NCI-H1105 treated with DMSO at 0.1 percent for 48 hours (cell line): ENCODE measurements at regions not wholly inside any gene's neighbourhood (a gene's known extent, or its start where the extent isn't known, plus 50 kb on each side); places are given as distances from the start of the nearest gene placed in this dataset.
"Not testable (repeated sequence)": the region's sequence is repeated elsewhere in the genome, so short reads cannot be mapped to it uniquely, and the experiment has no call there.

Source experiments
- DNase-seq: peaks from one replicate; lab custom pipeline; 2025; lab: John Stamatoyannopoulos, UW

GRCh38 chr3:159872374-159873109 lies 116.1 kb upstream of the IL12A start:
- no peak for DNase-seq

- DNase-seq, result peak; percentile 58
These were observed 113.5 kb upstream of the IL12A start for GRCh38 chr3:159875116-159875515.

- DNase-seq, result no peak
These were observed 110.7 kb upstream of the IL12A start for GRCh38 chr3:159877924-159878323.

- no peak for DNase-seq
These were observed 109.5 kb upstream of the IL12A start for GRCh38 chr3:159879146-159879545.

GRCh38 chr3:159879598-159879997 lies 109.0 kb upstream of the IL12A start:
- no peak for DNase-seq

- DNase-seq, result no peak
These were observed 107.4 kb upstream of the IL12A start for GRCh38 chr3:159881208-159881607.

GRCh38 chr3:159881828-159882309 lies 106.8 kb upstream of the IL12A start:
- peak; percentile 67 for DNase-seq

- DNase-seq, result no peak
These were observed 106.3 kb upstream of the IL12A start for GRCh38 chr3:159882367-159882766.

GRCh38 chr3:159882790-159883779 lies 105.5 kb upstream of the IL12A start:
- peak; percentile 95 for DNase-seq

GRCh38 chr3:159884661-159885402 lies 103.8 kb upstream of the IL12A start:
- peak; percentile 56 for DNase-seq

GRCh38 chr3:159886050-159886449 lies 102.6 kb upstream of the IL12A start:
- no peak for DNase-seq

GRCh38 chr3:159886530-159886929 lies 102.1 kb upstream of the IL12A start:
- not testable (repeated sequence) for DNase-seq

- no peak for DNase-seq
These were observed 101.5 kb upstream of the IL12A start for GRCh38 chr3:159887168-159887567.

- no peak for DNase-seq
These were observed 100.7 kb upstream of the IL12A start for GRCh38 chr3:159887911-159888310.

- no peak for DNase-seq
These were observed 96.4 kb upstream of the IL12A start for GRCh38 chr3:159892171-159892795.

- DNase-seq, result no peak
These were observed 95.8 kb upstream of the IL12A start for GRCh38 chr3:159892801-159893200.

- DNase-seq, result no peak
These were observed 94.2 kb upstream of the IL12A start for GRCh38 chr3:159894386-159894785.

GRCh38 chr3:159895430-159895829 lies 93.2 kb upstream of the IL12A start:
- no peak for DNase-seq

GRCh38 chr3:159896543-159896942 lies 92.1 kb upstream of the IL12A start:
- no peak for DNase-seq

- DNase-seq, result no peak
These were observed 91.1 kb upstream of the IL12A start for GRCh38 chr3:159897331-159898075.

- DNase-seq, result no peak
These were observed 90.5 kb upstream of the IL12A start for GRCh38 chr3:159898147-159898546.
